ENCODE measurements at regions not wholly inside any gene's neighbourhood (a gene's known extent, or its start where the extent isn't known, plus 50 kb on each side); places are given as distances from the start of the nearest gene placed in this dataset.
"Not testable (repeated sequence)": the region's sequence is repeated elsewhere in the genome, so short reads cannot be mapped to it uniquely, and the experiment has no call there.

DNA sequence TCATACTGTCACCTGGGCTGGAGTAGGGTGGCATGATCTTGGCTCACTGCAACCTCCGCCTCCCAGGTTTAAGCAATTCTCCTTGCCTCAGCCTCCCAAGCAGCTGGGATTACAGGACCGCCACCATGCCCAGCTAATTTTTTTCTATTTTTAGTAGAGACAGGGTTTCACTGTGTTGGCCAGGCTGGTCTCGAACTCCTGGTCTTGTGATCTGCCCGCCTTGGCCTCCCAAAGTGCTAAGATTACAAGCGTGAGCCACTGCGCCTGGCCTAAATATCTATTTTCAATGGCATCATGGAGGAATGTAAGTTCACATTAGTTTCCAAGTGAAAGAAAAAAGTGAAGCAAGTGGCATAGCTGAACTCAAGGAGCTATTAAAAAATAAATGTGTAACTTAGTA is 74.8 kb upstream of the EDEM3 start:
- not testable (repeated sequence) for TF ChIP-seq POLR2A (IDR thresholded peaks at IDR 0.05)
- TF ChIP-seq, protein P1, sequence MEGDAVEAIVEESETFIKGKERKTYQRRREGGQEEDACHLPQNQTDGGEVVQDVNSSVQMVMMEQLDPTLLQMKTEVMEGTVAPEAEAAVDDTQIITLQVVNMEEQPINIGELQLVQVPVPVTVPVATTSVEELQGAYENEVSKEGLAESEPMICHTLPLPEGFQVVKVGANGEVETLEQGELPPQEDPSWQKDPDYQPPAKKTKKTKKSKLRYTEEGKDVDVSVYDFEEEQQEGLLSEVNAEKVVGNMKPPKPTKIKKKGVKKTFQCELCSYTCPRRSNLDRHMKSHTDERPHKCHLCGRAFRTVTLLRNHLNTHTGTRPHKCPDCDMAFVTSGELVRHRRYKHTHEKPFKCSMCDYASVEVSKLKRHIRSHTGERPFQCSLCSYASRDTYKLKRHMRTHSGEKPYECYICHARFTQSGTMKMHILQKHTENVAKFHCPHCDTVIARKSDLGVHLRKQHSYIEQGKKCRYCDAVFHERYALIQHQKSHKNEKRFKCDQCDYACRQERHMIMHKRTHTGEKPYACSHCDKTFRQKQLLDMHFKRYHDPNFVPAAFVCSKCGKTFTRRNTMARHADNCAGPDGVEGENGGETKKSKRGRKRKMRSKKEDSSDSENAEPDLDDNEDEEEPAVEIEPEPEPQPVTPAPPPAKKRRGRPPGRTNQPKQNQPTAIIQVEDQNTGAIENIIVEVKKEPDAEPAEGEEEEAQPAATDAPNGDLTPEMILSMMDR (IDR thresholded peaks at IDR 0.05), result not testable (repeated sequence)

All from uterus (tissue), 2 donors.